Adrenal gland (tissue), 9 donors: ENCODE measurements at regions not wholly inside any gene's neighbourhood (a gene's known extent, or its start where the extent isn't known, plus 50 kb on each side); places are given as distances from the start of the nearest gene placed in this dataset.

Experiments used
- DNase-seq, 7 donors: peaks; one replicate each; pipeline ENCODE4 v3.0.0-alpha.2; 2019 to 2020
- H3K27ac ChIP-seq, 5 donors: fragments of 200-600 bp; sonication (generic) in 4 of 5; 1 replicate in 3 of 5; 2 replicates in 2 of 5; pipeline versions ENCODE4 v1.5.1 to v1.8.0; 2016 to 2020; ENCODE audit warnings: mild to moderate bottlenecking in 1 of 5
- H3K27me3 ChIP-seq: fragments of 200-600 bp; 2 replicates; pipeline ENCODE4 v1.8.0; 2021
- H3K36me3 ChIP-seq, 2 donors: fragments of 200-600 bp; replicated peaks in 1 of 2; 1 replicate in 1 of 2; 2 replicates in 1 of 2; pipeline versions ENCODE4 v1.5.1 to v1.8.0; 2018 to 2022
- H3K4me1 ChIP-seq, 2 donors: fragments of 200-600 bp; replicated peaks in 1 of 2; 1 replicate in 1 of 2; 2 replicates in 1 of 2; pipeline versions ENCODE4 v1.5.1 to v1.8.0; 2018 to 2021
- H3K4me3 ChIP-seq, 4 donors: fragments of 200-600 bp; sonication (generic) in 3 of 4; one replicate each; pipeline ENCODE4 v1.5.1; 2016 to 2018
- H3K9me3 ChIP-seq, 3 donors: fragments of 200-600 bp; sonication (generic) in 1 of 3; replicated peaks in 1 of 3; 1 replicate in 2 of 3; 2 replicates in 1 of 3; pipeline versions ENCODE4 v1.5.1 to v1.8.0; 2016 to 2021
- POLR2A ChIP-seq, 2 donors: fragments of 450-650 bp; IDR thresholded peaks; one replicate each; pipeline ENCODE4 v1.6.1; 2017; ENCODE audit warnings: antibody characterized with exemption in 2 of 2, mild to moderate bottlenecking in 2 of 2, moderate library complexity in 1 of 2
- WGBS, 4 donors: extraction: QIAGEN DNeasy Blood & Tissue Kit in 2 of 4; methylation state at CpG; one replicate each; pipeline versions ENCODE4 v1.1.5 to v1.1.7; 2013 to 2017; 5-methylcytosine and 5-hydroxymethylcytosine counted together
- intact Hi-C, 2 donors: fragments of 100-400 bp; cut with DNase I; formaldehyde crosslinking; loops; one replicate each; pipeline versions ENCODE4 v1.14.1 to v1.15.0; 2022 to 2023
- TF ChIP-seq, protein P1 (sequence below), 6 experiments: fragments of 450-650 bp in 4 of 6; fragments of 200-600 bp in 2 of 6; sonication (generic) in 1 of 6; IDR thresholded peaks; 1 replicate in 5 of 6; 2 replicates in 1 of 6; pipeline versions ENCODE4 v1.5.1 to v1.8.0; 2016 to 2021; ENCODE audit warnings: antibody characterized with exemption in 6 of 6, mild to moderate bottlenecking in 2 of 6, moderate library complexity in 1 of 6
- donor health status: healthy with polysubstance abuse.
- donor health status: Bipolar disorder and iron deficiency.
- donor health status: DM: yes; HTN: yes; CAD: no.
- donor health status: DM: no; HTN: no; CAD: no.
- donor health status: DM: no; HTN: no; CAD: no.

DNA sequence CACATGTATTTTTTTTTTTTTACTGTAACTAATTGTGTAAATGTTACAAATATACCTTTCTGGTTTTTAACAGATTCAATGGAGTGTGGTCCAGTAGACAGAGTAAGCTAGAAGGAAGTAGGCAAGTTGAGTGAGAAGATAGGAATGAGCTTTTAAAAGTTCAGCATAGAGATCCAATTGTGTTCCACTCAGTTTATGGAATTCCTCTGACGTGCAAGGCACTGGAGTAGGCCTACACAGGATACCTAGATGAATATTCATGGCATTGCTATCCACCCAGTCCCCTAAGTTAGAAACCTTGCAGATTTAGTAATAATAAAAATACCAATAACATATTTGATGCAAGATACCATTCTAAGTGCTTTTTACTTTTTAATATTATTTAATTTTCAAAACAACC is 225.6 kb upstream of the ARID2 start:
- WGBS, 4 donors = 56 to 75% (median 74%) methylated on average over 1 of the region's 1 CpG

DNA sequence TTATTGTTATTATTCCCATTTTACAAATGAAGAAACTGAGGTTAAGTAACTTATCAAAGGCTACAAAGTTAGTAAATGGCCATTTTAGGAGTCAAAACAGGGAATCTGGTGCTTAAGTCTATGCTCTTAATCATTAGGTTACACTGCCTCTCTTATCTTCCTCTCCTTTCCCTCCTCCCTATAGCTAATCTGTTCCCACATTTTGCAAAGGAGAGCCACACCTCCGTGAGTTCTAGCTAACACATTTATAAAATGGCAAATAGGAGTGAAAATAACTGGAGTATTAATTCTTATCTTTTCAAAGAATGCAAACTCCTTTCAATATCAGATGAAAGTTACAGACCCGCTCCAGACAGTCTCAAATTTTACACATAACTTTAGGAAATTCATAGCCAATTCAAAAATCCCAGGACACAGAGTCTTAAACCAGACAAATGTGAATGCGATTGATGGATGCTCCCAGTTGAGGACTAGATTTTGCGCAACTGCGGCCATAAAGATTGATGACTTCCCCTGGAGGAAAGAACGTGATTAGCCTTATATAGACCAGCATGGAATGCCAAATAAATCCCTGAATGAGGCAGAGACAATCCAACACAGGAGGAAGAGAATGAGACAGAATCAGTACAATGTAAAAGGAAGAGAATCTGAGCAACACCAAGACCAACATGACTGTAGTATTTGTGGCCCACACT is 225.0 kb upstream of the ARID2 start:
- H3K9me3 ChIP-seq = no peaks in the 10 kb centered on the region
- H3K27me3 ChIP-seq = no peaks in the 10 kb centered on the region
- H3K36me3 ChIP-seq = no peaks in the 10 kb centered on the region
- H3K4me3 ChIP-seq = no peak overlapping the region
- TF ChIP-seq, protein P1, sequence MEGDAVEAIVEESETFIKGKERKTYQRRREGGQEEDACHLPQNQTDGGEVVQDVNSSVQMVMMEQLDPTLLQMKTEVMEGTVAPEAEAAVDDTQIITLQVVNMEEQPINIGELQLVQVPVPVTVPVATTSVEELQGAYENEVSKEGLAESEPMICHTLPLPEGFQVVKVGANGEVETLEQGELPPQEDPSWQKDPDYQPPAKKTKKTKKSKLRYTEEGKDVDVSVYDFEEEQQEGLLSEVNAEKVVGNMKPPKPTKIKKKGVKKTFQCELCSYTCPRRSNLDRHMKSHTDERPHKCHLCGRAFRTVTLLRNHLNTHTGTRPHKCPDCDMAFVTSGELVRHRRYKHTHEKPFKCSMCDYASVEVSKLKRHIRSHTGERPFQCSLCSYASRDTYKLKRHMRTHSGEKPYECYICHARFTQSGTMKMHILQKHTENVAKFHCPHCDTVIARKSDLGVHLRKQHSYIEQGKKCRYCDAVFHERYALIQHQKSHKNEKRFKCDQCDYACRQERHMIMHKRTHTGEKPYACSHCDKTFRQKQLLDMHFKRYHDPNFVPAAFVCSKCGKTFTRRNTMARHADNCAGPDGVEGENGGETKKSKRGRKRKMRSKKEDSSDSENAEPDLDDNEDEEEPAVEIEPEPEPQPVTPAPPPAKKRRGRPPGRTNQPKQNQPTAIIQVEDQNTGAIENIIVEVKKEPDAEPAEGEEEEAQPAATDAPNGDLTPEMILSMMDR (IDR thresholded peaks at IDR 0.05) = no peak
- TF ChIP-seq POLR2A (IDR thresholded peaks at IDR 0.05) = no peak
- H3K4me1 ChIP-seq = no peaks in the 10 kb centered on the region
- whole genome bisulfite sequencing, 4 donors = 63 to 74% (median 66%) methylated on average over 6 of the region's 6 CpGs
- no peak for DNase-seq
- intact Hi-C loops = no loop called here
- no peak overlapping the region for H3K27ac ChIP-seq

More for the DNA sequence above, 225.6 kb upstream of the ARID2 start:
- intact Hi-C loops = no loop called here
- no peak overlapping the region for H3K4me3 ChIP-seq
- no peaks in the 10 kb centered on the region for H3K4me1 ChIP-seq
- DNase-seq = no peak
- H3K9me3 ChIP-seq = no peaks in the 10 kb centered on the region
- no peak for TF ChIP-seq POLR2A (IDR thresholded peaks at IDR 0.05)
- TF ChIP-seq, protein P1 (IDR thresholded peaks at IDR 0.05) = no peak
- no peaks in the 10 kb centered on the region for H3K36me3 ChIP-seq
- no peaks in the 10 kb centered on the region for H3K27me3 ChIP-seq
- no peak overlapping the region for H3K27ac ChIP-seq

DNA sequence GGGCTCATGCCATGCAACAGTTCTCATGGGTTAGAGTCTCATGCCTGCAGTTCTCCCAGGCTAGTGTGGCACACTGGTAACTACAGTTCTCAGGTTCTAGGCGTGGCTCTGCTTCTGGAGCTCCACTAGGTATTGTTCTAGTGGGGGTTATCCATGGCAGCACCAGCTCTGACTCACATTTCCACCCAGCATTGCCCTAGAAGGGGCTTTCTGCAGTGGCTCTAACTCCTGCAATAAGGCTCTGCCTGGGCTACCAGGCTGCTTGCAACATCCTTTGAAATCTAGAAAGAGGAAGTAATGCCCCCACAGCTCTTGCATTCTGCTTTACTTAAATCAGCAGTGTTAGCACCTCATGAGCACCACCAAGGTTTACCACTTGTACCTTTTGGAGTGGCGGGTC is 220.3 kb upstream of the ARID2 start:
- intact Hi-C loops = no loop called here
- DNase-seq = no peak
- H3K27ac ChIP-seq = no peak overlapping the region
- H3K9me3 ChIP-seq = no peaks in the 10 kb centered on the region
- H3K4me3 ChIP-seq = no peak overlapping the region
- no peaks in the 10 kb centered on the region for H3K36me3 ChIP-seq
- H3K27me3 ChIP-seq = no peaks in the 10 kb centered on the region
- TF ChIP-seq POLR2A (IDR thresholded peaks at IDR 0.05) = no peak
- TF ChIP-seq, protein P1 (IDR thresholded peaks at IDR 0.05) = no peak
- 60 to 67% (median 66%) methylated on average over 1 to 2 of the region's 2 CpGs; no CpG with 5 or more reads in 1 of the 4 donors for WGBS, 4 donors
- no peaks in the 10 kb centered on the region for H3K4me1 ChIP-seq

- Histone ChIP-seq H3K36me3 (no peaks in the 10 kb centered on the region), H3K4me3 (no peak overlapping the region), H3K27me3 (no peaks in the 10 kb centered on the region), H3K9me3 (no peaks in the 10 kb centered on the region), H3K27ac (no peak overlapping the region), H3K4me1 (no peaks in the 10 kb centered on the region)
- intact Hi-C loops = no loop called here
- DNase-seq = no peak
- 100% methylated on average over 1 of the region's 1 CpG; no CpG with 5 or more reads in 1 of the 4 donors for WGBS, 4 donors
- TF ChIP-seq, protein P1 (IDR thresholded peaks at IDR 0.05) = no peak
- TF ChIP-seq POLR2A (IDR thresholded peaks at IDR 0.05) = no peak
Measured at GRCh38 chr12:45509621-45510020, 219.9 kb upstream of the ARID2 start.
